ENCODE measurements at regions not wholly inside any gene's neighbourhood (a gene's known extent, or its start where the extent isn't known, plus 50 kb on each side); places are given as distances from the start of the nearest gene placed in this dataset.
"Not testable (repeated sequence)": the region's sequence is repeated elsewhere in the genome, so short reads cannot be mapped to it uniquely, and the experiment has no call there.

DNA sequence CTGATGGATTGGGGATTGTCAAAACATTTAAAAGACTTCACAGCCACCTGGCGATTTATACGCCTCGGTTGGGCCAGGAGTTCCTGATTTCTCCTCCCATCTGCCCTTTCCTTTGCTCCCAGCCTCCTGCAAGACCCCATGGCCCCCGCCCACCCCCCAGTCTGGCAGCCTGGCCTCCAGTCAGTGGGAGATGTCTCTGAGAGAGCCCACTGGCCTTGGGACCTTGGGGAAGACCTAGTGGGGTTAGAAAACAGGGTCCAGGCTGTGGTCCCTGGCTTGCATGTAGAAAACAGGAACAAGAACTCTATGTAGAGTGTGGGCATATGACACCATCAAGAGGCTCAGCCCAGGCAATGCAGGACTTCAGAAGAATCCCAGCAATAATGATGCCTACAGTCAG lies 209.4 kb upstream of the C16orf82 start:
- H3K4me3 ChIP-seq (ENCODE audit: low read depth, low read length), result no peak overlapping the region
- no peak for DNase-seq (ENCODE audit: low read depth)
- TF ChIP-seq, protein P1, sequence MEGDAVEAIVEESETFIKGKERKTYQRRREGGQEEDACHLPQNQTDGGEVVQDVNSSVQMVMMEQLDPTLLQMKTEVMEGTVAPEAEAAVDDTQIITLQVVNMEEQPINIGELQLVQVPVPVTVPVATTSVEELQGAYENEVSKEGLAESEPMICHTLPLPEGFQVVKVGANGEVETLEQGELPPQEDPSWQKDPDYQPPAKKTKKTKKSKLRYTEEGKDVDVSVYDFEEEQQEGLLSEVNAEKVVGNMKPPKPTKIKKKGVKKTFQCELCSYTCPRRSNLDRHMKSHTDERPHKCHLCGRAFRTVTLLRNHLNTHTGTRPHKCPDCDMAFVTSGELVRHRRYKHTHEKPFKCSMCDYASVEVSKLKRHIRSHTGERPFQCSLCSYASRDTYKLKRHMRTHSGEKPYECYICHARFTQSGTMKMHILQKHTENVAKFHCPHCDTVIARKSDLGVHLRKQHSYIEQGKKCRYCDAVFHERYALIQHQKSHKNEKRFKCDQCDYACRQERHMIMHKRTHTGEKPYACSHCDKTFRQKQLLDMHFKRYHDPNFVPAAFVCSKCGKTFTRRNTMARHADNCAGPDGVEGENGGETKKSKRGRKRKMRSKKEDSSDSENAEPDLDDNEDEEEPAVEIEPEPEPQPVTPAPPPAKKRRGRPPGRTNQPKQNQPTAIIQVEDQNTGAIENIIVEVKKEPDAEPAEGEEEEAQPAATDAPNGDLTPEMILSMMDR (conservative IDR thresholded peaks at IDR 0.05; ENCODE audit: low read depth, low read length), result no peak

DNA sequence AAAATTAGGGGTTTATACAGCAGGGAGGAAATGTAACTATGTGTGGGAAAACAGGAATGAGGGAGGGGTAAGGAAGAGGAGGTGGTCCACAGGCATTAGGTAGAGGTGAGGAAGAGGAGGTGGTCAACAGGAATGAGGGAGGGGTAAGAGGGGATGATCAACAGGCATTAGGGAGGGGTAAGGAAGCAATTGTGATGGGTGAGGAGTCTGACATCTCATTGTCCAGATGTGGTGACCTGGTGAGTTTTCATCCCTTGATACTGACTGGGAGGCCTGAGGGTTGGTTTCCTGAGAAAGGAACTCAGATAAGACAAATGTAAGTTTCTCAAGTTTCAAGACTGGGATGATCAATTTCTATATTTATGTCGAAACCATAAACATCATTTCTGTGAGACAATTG lies 206.2 kb upstream of the C16orf82 start:
- H3K4me3 ChIP-seq (ENCODE audit: low read depth, low read length), result no peak overlapping the region
- DNase-seq (ENCODE audit: low read depth), result no peak
- TF ChIP-seq, protein P1 (conservative IDR thresholded peaks at IDR 0.05; ENCODE audit: low read depth, low read length), result no peak

DNA sequence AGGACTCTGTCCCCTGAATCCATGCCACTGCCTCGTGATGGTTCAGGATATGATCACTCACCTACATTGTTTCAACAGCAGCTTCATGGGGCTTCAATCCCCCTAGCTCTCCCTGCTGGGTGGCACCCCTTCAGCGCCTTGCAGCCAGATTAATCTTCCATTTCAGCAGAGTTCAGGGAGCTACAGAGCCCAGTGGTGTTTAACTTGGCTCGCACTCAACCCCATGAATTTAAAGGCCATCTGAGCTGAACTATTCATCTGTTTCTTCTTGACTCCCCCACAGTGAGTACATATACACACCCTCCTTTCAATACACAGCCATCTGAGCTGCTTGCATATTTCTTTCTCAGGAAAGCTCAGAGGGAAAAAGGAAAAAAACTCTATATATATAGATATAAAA lies 202.8 kb upstream of the C16orf82 start:
- no peak overlapping the region for H3K4me3 ChIP-seq (ENCODE audit: low read depth, low read length)
- no peak for DNase-seq (ENCODE audit: low read depth)
- TF ChIP-seq, protein P1 (conservative IDR thresholded peaks at IDR 0.05; ENCODE audit: low read depth, low read length), result no peak

DNA sequence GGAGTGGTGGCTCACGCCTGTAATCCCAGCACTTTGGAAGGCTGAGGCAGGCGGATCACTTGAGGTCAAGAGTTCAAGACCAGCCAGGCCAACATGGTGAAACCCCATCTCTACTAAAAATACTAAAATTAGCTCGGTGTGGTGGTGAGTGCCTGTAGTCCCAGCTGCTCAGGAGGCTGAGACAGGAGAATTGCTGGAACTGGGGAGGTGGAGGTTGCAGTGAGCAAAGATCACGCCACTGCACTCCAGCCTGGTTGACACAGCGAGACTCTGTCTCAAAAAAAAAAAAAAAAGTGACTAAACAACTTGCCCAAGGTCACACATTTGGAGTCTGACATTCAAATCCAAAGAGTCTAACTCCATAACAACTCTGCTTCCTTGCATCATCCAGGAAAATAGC lies 192.4 kb upstream of the C16orf82 start:
- not testable (repeated sequence) for DNase-seq (ENCODE audit: low read depth); H3K4me3 ChIP-seq (ENCODE audit: low read depth, low read length)

DNA sequence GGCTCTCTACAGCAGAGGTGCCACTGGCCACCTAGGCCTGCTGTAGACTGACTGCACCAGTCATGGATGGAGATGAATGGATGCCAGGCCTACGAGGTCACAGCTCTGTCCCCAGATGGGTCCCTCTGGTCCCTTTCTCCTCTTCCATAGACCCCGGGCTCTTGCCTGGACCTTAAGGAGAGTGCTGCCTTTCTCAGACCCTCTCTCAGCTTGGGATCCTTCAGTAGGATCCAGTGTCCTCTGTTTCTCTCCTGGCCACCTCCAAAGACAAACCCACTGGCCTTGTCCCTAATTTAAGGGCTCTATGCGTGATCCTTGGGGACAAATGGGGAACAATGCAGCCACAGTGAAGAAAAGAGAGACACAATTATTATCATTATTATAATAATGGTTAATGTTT lies 189.3 kb upstream of the C16orf82 start:
- no peak for DNase-seq (ENCODE audit: low read depth)
- no peak overlapping the region for H3K4me3 ChIP-seq (ENCODE audit: low read depth, low read length)
- TF ChIP-seq, protein P1 (conservative IDR thresholded peaks at IDR 0.05; ENCODE audit: low read depth, low read length), result no peak

DNA sequence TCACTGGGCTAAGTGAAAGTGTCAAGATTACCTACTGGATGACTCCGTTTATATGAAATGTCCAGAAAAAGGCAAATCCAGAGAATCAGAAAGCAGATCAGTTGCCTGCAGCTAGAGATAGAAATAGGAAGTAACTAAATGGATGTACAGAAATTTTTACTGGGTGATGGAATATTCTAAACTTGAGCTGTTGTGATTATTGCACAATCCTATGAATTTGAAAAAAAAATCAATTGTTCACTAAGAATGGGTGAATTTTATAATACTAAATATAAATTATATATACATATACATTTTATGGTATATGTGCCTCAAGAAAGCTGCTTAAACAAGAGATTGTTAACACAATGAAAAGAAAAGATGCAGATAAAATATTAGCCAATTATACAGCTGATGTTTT lies 181.1 kb upstream of the C16orf82 start:
- no peak for DNase-seq (ENCODE audit: low read depth)
- TF ChIP-seq, protein P1 (conservative IDR thresholded peaks at IDR 0.05; ENCODE audit: low read depth, low read length), result no peak
- no peak overlapping the region for H3K4me3 ChIP-seq (ENCODE audit: low read depth, low read length)

DNA sequence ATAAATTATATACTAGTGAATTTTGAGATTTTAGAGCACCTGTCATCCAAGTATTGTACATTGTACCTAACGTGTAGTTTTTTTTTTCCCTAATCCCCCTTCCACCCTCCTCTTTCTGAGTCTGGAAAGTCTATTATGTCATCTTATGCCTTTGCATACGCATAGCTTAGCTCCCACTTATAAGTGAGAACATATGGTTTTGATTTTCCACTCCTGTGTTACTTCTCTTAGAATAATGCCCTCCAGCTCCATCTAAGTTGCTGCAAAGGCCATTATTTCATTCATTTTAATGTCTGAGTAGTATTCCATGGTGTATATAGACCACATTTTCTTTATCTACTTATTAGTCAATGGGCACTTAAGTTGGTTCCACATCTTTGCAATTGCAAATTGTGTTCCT lies 177.0 kb upstream of the C16orf82 start:
- no peak overlapping the region for H3K4me3 ChIP-seq (ENCODE audit: low read depth, low read length)
- no peak for DNase-seq (ENCODE audit: low read depth)
- TF ChIP-seq, protein P1 (conservative IDR thresholded peaks at IDR 0.05; ENCODE audit: low read depth, low read length), result no peak

DNA sequence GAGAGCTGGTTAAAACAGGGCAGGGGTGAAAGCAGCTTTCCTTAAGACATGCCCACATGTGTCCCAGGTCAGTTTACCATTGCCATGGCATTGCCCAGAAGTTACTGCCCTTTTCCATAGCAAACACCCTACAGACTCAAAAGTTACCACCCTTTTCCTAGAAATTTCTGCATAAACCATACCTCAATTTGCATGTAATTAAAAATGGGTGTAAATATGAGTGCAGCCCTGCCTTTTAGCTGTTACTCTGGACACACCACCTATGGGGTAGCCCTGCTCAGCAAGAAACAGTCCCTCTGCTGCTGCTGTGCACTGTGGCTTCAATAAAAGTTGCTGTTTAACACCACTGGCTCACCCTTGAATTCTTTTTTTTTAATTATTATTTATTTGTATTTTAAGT lies 168.5 kb upstream of the C16orf82 start:
- TF ChIP-seq, protein P1 (conservative IDR thresholded peaks at IDR 0.05; ENCODE audit: low read depth, low read length), result no peak
- H3K4me3 ChIP-seq (ENCODE audit: low read depth, low read length), result no peak overlapping the region
- DNase-seq (ENCODE audit: low read depth), result no peak
